ENCODE measurements at regions not wholly inside any gene's neighbourhood (a gene's known extent, or its start where the extent isn't known, plus 50 kb on each side); places are given as distances from the start of the nearest gene placed in this dataset.

- no peak for TF ChIP-seq CTCF (conservative IDR thresholded peaks at IDR 0.05 in 1 of 2, IDR thresholded peaks at IDR 0.05 in 1 of 2; ENCODE audit: low read depth in 1 of 2, low read length in 2 of 2)
- TF ChIP-seq EZH2 (IDR thresholded peaks at IDR 0.05; ENCODE audit: low read length, missing control alignments), result no peak
Observed at GRCh38 chr3:145519398-145520047, 641.5 kb downstream of the PLOD2 start.
